ENCODE measurements at regions not wholly inside any gene's neighbourhood (a gene's known extent, or its start where the extent isn't known, plus 50 kb on each side); places are given as distances from the start of the nearest gene placed in this dataset.

GRCh38 chr2:103437161-103437560 lies 675.3 kb downstream of the TMEM182 start:
- no peak for TF ChIP-seq CTCF (conservative IDR thresholded peaks at IDR 0.05)
- Histone ChIP-seq H2AFZ (ENCODE audit: low read length) (no peak overlapping the region), H2BK12ac (ENCODE audit: insufficient read length, low read depth, low read length) (no peak overlapping the region), H3K4me1 (ENCODE audit: insufficient read depth, low read length) (no peaks in the 10 kb centered on the region), H4K5ac (ENCODE audit: insufficient read length, low read depth, low read length) (no peak overlapping the region), H2BK15ac (ENCODE audit: low read depth, low read length) (no peak overlapping the region), H3K18ac (ENCODE audit: insufficient read length, low read depth, low read length) (no peak overlapping the region), H2AK5ac (ENCODE audit: insufficient read length, low read length) (no peak overlapping the region), H3T11ph (ENCODE audit: low read length) (no peak overlapping the region), H3K79me2 (ENCODE audit: insufficient read depth, low read length) (no peaks in the 10 kb centered on the region), H4K8ac (replicated peaks; ENCODE audit: insufficient read length, low read depth, low read length) (no peak overlapping the region), H3K56ac (ENCODE audit: insufficient read length, low read depth, low read length) (no peak overlapping the region), H4K91ac (ENCODE audit: insufficient read length, low read depth, low read length) (no peak overlapping the region), H3K9ac (ENCODE audit: extremely low read depth, insufficient read length, low read length) (no peak overlapping the region), H4K20me1 (ENCODE audit: control insufficient read depth, insufficient read depth, insufficient read length) (no peaks in the 10 kb centered on the region), H2BK120ac (ENCODE audit: low read depth, low read length, poor library complexity, severe bottlenecking) (no peak overlapping the region), H3K27me3 (ENCODE audit: insufficient read depth, low read length) (no peaks in the 10 kb centered on the region), H3K79me1 (ENCODE audit: insufficient read depth, low read depth, low read length, poor library complexity, severe bottlenecking) (no peaks in the 10 kb centered on the region), H3K27ac (ENCODE audit: insufficient read length, low read depth, low read length) (no peak overlapping the region), H3K9me3 (ENCODE audit: control insufficient read depth, low read depth, low read length) (no peaks in the 10 kb centered on the region), H3K14ac (ENCODE audit: insufficient read depth, low read length) (no peak overlapping the region), H2BK20ac (ENCODE audit: low read depth, low read length, poor library complexity, severe bottlenecking) (no peak overlapping the region), H3K23me2 (ENCODE audit: insufficient read length, low read depth, low read length, poor library complexity, severe bottlenecking) (no peaks in the 10 kb centered on the region), H3K4ac (ENCODE audit: low read depth, low read length) (no peak overlapping the region), H3K23ac (ENCODE audit: insufficient read length, low read depth, low read length) (no peak overlapping the region), H3K4me2 (ENCODE audit: insufficient read depth, insufficient read length, low read length) (no peak overlapping the region), H2BK5ac (ENCODE audit: insufficient read length, low read length) (no peak overlapping the region)
- no peak overlapping the region for H3K4me3 Mint-ChIP-seq
- no peaks in the 10 kb centered on the region for H3K9me3 Mint-ChIP-seq
- no peaks in the 10 kb centered on the region for H3K36me3 Mint-ChIP-seq (ENCODE audit: insufficient read depth in 1 of 3, low read depth in 3 of 3)
- no CpG with 5 or more reads among the region's 3 CpGs for WGBS (ENCODE audit: extremely low coverage, insufficient read length, low lambda C conversion rate)
- no peak overlapping the region; a peak in 1 of 7 replicates for H3K27ac Mint-ChIP-seq
- no peaks in the 10 kb centered on the region for H3K4me1 Mint-ChIP-seq
- no peaks in the 10 kb centered on the region for H3K27me3 Mint-ChIP-seq (ENCODE audit: low read depth)
- DNase-seq, result no peak
